Loucy (cell line): ENCODE measurements at regions not wholly inside any gene's neighbourhood (a gene's known extent, or its start where the extent isn't known, plus 50 kb on each side); places are given as distances from the start of the nearest gene placed in this dataset.

ENCODE experiments used
- EZH2phosphoT487 ChIP-seq: fragments of 200-600 bp; IDR thresholded peaks from 2 replicates; pipeline ENCODE4 v1.6.1; 2018; ENCODE audit warnings: antibody characterized with exemption, mild to moderate bottlenecking, moderate library complexity, borderline replicate concordance
- TF ChIP-seq, protein P1 (sequence below): fragments of 200-600 bp; sonication (generic); conservative IDR thresholded peaks from 2 replicates; pipeline ENCODE4 v1.5.1; 2014; ENCODE audit warnings: mild to moderate bottlenecking, antibody characterized with exemption, low read length

DNA sequence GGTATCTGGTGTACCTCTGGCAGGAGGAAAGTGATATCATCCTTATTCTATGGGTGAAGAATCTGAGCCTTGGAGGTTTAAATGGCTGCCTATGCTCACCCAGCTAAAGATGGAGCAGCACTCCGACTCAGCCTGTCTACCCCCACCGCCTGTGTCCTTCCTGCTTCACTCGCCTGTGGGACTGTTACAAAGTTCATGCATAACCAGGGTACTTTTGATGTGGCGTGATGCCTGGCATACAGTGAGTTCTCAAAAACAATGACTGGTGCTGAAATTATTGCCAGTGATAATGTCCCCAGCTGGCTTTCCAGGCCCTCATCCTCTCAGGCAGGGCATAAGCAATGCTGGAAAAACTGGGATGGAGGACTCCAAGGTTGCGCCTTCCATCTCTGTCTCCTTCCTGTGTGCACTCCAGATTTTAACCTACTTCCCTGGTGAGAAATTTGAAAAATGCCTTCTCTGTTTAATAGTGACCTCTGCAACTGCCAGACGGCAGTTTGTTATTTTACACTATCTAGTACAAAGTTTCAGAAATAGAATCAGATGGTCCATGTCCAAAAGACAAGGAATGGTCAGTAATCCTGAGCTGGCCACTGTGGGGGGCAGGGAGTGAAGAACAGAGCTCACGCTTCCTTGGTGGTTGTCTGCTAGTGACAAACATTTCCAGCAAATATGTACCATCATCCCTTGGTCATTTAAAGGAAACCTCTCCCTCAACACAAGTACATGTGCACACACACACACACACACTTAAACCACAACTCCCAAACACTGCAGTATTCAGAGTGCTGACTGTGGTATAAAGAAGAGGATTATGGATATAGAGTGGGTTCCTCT lies 86.5 kb upstream of the NMNAT3 start:
- TF ChIP-seq, protein P1, sequence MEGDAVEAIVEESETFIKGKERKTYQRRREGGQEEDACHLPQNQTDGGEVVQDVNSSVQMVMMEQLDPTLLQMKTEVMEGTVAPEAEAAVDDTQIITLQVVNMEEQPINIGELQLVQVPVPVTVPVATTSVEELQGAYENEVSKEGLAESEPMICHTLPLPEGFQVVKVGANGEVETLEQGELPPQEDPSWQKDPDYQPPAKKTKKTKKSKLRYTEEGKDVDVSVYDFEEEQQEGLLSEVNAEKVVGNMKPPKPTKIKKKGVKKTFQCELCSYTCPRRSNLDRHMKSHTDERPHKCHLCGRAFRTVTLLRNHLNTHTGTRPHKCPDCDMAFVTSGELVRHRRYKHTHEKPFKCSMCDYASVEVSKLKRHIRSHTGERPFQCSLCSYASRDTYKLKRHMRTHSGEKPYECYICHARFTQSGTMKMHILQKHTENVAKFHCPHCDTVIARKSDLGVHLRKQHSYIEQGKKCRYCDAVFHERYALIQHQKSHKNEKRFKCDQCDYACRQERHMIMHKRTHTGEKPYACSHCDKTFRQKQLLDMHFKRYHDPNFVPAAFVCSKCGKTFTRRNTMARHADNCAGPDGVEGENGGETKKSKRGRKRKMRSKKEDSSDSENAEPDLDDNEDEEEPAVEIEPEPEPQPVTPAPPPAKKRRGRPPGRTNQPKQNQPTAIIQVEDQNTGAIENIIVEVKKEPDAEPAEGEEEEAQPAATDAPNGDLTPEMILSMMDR = no peak
- TF ChIP-seq EZH2phosphoT487 = no peak
